ENCODE measurements at regions not wholly inside any gene's neighbourhood (a gene's known extent, or its start where the extent isn't known, plus 50 kb on each side); places are given as distances from the start of the nearest gene placed in this dataset.

DNA sequence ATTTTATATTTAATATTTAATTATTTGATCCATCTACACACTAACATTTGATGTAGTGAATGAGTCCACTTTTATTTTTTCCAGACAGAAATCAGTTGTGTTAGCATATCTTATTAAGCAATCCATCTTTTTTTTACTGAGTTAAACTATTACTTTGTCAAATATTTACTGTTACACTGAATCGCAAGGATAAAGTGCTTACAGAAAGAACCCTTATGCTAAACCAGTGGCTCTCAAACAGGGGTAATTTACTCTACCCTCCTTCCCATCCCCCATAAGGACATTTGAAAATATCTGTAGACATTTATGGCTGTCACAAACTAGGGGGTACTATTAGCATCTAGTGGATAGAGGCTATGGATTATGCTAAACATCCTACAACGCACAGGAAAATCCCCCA, 508.2 kb downstream of the C12orf50 start:
- intact Hi-C loops (cut with micrococcal nuclease): no loop called here
- Mint-ChIP-seq H3K9me3 (peaks cover 6 to 8% of the 10 kb centered on the region in 2 donors), H3K4me3 (no peak overlapping the region), H3K36me3 (no peaks in the 10 kb centered on the region), H3K4me1 (no peaks in the 10 kb centered on the region), H3K27ac (no peak overlapping the region), H3K27me3 (ENCODE audit: low read depth in 2 of 2) (no peaks in the 10 kb centered on the region)
- H3K4me1 ChIP-seq (ENCODE audit: control insufficient read depth, insufficient read depth, low read length): no peaks in the 10 kb centered on the region
- no peak for ATAC-seq
- H3K9me3 ChIP-seq (ENCODE audit: control insufficient read depth, insufficient read depth, low read length): no peaks in the 10 kb centered on the region
- TF ChIP-seq, protein P1, sequence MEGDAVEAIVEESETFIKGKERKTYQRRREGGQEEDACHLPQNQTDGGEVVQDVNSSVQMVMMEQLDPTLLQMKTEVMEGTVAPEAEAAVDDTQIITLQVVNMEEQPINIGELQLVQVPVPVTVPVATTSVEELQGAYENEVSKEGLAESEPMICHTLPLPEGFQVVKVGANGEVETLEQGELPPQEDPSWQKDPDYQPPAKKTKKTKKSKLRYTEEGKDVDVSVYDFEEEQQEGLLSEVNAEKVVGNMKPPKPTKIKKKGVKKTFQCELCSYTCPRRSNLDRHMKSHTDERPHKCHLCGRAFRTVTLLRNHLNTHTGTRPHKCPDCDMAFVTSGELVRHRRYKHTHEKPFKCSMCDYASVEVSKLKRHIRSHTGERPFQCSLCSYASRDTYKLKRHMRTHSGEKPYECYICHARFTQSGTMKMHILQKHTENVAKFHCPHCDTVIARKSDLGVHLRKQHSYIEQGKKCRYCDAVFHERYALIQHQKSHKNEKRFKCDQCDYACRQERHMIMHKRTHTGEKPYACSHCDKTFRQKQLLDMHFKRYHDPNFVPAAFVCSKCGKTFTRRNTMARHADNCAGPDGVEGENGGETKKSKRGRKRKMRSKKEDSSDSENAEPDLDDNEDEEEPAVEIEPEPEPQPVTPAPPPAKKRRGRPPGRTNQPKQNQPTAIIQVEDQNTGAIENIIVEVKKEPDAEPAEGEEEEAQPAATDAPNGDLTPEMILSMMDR (IDR thresholded peaks at IDR 0.05): no peak
- DNase-seq: no peak
- WGBS (ENCODE audit: insufficient coverage): 78% methylated on average over 1 of the region's 2 CpGs
- H3K27me3 ChIP-seq (ENCODE audit: control insufficient read depth, insufficient read depth, low read length): no peaks in the 10 kb centered on the region
- no peaks in the 10 kb centered on the region for H3K36me3 ChIP-seq (ENCODE audit: control insufficient read depth, insufficient read depth, low read length)
- H3K27ac ChIP-seq (ENCODE audit: low read length): no peak overlapping the region
- no peak overlapping the region for H3K4me3 ChIP-seq (ENCODE audit: low read length)

DNA sequence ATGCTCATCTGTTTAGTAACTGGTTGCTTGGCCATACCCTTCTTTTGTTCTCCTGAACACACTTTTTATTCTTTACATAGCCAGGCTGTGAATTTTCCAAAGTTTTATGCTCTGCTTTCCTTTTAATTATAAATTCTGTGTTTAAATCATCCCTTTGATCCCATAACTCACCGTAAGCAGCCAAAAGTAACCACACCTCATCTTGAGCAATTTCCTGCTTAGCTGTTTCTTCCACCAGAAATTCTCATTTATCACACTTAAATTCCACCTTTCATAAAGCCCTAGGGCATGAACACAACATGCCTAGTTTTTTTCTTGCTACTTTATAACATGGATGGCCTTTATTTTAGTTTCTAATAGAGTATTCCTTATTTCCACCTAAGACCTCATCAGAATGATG, 510.7 kb downstream of the C12orf50 start:
- TF ChIP-seq, protein P1 (IDR thresholded peaks at IDR 0.05): no peak
- H3K4me1 ChIP-seq (ENCODE audit: control insufficient read depth, insufficient read depth, low read length): no peaks in the 10 kb centered on the region
- no peaks in the 10 kb centered on the region for H3K36me3 ChIP-seq (ENCODE audit: control insufficient read depth, insufficient read depth, low read length)
- H3K4me3 Mint-ChIP-seq: no peak overlapping the region
- H3K4me3 ChIP-seq (ENCODE audit: low read length): no peak overlapping the region
- DNase-seq (no peak), ATAC-seq (no peak)
- intact Hi-C loops (cut with micrococcal nuclease): no loop called here
- H3K36me3 Mint-ChIP-seq: no peaks in the 10 kb centered on the region
- no peaks in the 10 kb centered on the region for H3K4me1 Mint-ChIP-seq
- H3K27ac ChIP-seq (ENCODE audit: low read length): no peak overlapping the region
- no peak overlapping the region for H3K27ac Mint-ChIP-seq
- H3K9me3 ChIP-seq (ENCODE audit: control insufficient read depth, insufficient read depth, low read length): no peaks in the 10 kb centered on the region
- no peaks in the 10 kb centered on the region for H3K27me3 Mint-ChIP-seq (ENCODE audit: low read depth in 2 of 2)
- no peaks in the 10 kb centered on the region for H3K27me3 ChIP-seq (ENCODE audit: control insufficient read depth, insufficient read depth, low read length)
- 38% methylated on average over 1 of the region's 1 CpG for WGBS (ENCODE audit: insufficient coverage)
- peaks cover 4 to 6% of the 10 kb centered on the region in 2 donors for H3K9me3 Mint-ChIP-seq

DNA sequence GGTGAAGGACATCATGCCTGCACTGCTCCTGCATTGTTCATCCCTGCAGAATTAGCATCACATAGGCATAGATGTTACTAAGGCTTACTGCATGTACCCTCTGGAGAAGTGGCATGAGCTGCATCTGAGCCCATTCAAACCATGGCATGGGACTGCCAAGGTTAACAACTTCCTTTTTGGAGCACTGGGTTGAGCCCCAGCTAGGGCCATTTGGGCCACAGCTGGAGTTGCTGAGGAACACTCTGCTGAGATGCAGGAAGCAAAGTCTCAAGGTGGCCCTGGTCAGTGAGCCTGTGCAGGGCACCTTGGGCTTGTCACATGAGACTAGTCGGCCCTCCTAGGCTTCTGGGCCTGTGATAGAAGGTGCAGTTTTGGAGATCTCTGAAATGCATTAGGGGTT, 511.2 kb downstream of the C12orf50 start:
- no peaks in the 10 kb centered on the region for H3K36me3 Mint-ChIP-seq
- intact Hi-C loops (cut with micrococcal nuclease): no loop called here
- Histone ChIP-seq H3K27ac (ENCODE audit: low read length) (no peak overlapping the region), H3K4me3 (ENCODE audit: low read length) (no peak overlapping the region), H3K9me3 (ENCODE audit: control insufficient read depth, insufficient read depth, low read length) (no peaks in the 10 kb centered on the region), H3K36me3 (ENCODE audit: control insufficient read depth, insufficient read depth, low read length) (no peaks in the 10 kb centered on the region), H3K27me3 (ENCODE audit: control insufficient read depth, insufficient read depth, low read length) (no peaks in the 10 kb centered on the region), H3K4me1 (ENCODE audit: control insufficient read depth, insufficient read depth, low read length) (no peaks in the 10 kb centered on the region)
- no peak overlapping the region for H3K27ac Mint-ChIP-seq
- H3K9me3 Mint-ChIP-seq: peaks cover 4 to 6% of the 10 kb centered on the region in 2 donors
- H3K4me1 Mint-ChIP-seq: no peaks in the 10 kb centered on the region
- DNase-seq (no peak), ATAC-seq (no peak)
- no peaks in the 10 kb centered on the region for H3K27me3 Mint-ChIP-seq (ENCODE audit: low read depth in 2 of 2)
- TF ChIP-seq, protein P1 (IDR thresholded peaks at IDR 0.05): no peak
- H3K4me3 Mint-ChIP-seq: no peak overlapping the region
- WGBS (ENCODE audit: insufficient coverage): 75% methylated on average over 1 of the region's 1 CpG

DNA sequence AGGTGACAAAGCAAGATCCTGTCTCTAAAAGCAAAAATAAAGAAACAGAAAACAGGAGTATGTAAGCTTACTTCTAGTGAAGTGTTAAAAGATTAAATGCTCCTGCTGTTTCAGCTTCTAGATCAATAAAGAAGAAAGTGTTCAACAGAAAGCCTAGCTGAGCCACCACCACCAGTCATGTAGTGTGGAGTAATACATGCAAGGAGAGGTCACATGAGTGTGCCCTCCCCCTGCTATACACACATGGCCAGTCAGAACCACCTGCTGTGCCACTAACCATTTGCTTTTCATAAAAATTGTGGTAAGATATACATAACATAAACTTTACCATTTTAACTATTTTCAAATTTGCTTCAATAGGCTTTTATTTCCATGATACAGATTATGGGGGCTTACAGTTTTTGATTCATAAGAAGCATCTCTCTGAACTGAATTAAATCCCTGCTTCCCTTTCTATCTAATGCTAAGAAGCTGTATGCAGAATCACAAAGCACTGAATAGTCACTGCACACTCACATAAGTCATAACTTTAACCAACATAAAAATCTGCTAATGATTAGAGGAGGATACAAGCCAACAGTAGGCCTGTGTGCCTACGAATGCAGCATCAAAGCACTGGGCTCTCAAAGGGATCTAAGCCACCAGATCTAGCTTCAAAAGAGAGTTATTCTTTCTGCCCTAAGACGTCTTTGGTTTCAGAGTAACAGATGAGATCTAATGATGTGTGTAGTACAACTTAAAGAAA, 515.5 kb downstream of the C12orf50 start:
- Histone ChIP-seq H3K27ac (ENCODE audit: low read length) (no peak overlapping the region), H3K9me3 (ENCODE audit: control insufficient read depth, insufficient read depth, low read length) (no peaks in the 10 kb centered on the region), H3K36me3 (ENCODE audit: control insufficient read depth, insufficient read depth, low read length) (no peaks in the 10 kb centered on the region), H3K4me1 (ENCODE audit: control insufficient read depth, insufficient read depth, low read length) (no peaks in the 10 kb centered on the region), H3K4me3 (ENCODE audit: low read length) (no peak overlapping the region), H3K27me3 (ENCODE audit: control insufficient read depth, insufficient read depth, low read length) (no peaks in the 10 kb centered on the region)
- ATAC-seq (no peak), DNase-seq (no peak)
- Mint-ChIP-seq H3K4me3 (no peak overlapping the region), H3K4me1 (no peaks in the 10 kb centered on the region), H3K36me3 (no peaks in the 10 kb centered on the region), H3K27ac (no peak overlapping the region), H3K9me3 (peaks cover 4 to 9% of the 10 kb centered on the region in 2 donors), H3K27me3 (ENCODE audit: low read depth in 2 of 2) (no peaks in the 10 kb centered on the region)
- 66% methylated on average over 2 of the region's 2 CpGs for WGBS (ENCODE audit: insufficient coverage)
- intact Hi-C loops (cut with micrococcal nuclease): no loop called here
- TF ChIP-seq, protein P1 (IDR thresholded peaks at IDR 0.05): no peak
